Breast epithelium (tissue), 3 donors: ENCODE measurements at regions not wholly inside any gene's neighbourhood (a gene's known extent, or its start where the extent isn't known, plus 50 kb on each side); places are given as distances from the start of the nearest gene placed in this dataset.

Experiments
- POLR2A ChIP-seq: fragments of 450-650 bp; IDR thresholded peaks from one replicate; pipeline ENCODE4 v1.6.1; 2016; ENCODE audit warnings: antibody characterized with exemption, mild to moderate bottlenecking, moderate library complexity
- POLR2AphosphoS5 ChIP-seq, 3 donors: sonication (generic); formaldehyde crosslinking; IDR thresholded peaks; one replicate each; pipeline ENCODE4 v1.6.1; 2017; ENCODE audit warnings: antibody characterized with exemption in 3 of 3
- TF ChIP-seq, protein P1 (sequence below), 3 donors: fragments of 450-650 bp; IDR thresholded peaks; one replicate each; pipeline ENCODE4 v1.5.1; 2016 to 2017; ENCODE audit warnings: antibody characterized with exemption in 3 of 3, mild to moderate bottlenecking in 3 of 3, moderate library complexity in 3 of 3

DNA sequence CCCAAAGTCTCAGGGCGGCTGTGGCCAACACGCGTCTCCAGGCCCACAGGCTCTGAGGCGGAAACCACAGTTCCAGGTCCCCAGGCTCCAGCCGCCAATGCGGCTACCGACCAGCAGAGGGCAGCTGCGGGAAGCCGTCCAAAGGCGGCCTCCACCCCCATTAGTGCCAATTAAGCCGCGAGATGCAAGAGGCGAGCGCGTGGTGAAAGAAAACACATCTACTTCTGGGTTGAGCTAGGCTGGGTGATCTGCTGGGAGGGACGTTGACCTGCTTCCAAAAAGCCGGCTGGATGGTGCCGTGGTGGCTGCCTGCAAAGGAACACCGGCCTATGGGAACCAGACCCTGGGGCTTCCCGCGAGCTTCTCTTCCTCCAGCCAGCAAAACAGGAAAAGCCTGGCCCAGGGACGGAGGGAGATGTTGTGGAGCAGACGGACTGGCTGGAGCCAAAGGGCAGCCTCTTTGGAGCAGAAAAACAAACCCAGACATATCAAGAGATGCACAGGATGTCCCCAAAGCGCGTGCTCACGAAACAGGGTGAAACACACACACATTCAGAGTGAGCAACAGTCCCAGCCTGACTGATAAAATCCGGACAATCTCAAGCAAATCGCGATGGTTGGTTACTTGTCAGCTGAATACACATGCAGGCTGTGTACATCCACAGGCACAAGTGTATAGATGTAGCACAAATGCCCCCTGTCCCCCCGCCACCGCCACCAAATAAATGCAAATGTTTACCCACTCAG, 187.1 kb upstream of the BRINP1 start:
- TF ChIP-seq, protein P1, sequence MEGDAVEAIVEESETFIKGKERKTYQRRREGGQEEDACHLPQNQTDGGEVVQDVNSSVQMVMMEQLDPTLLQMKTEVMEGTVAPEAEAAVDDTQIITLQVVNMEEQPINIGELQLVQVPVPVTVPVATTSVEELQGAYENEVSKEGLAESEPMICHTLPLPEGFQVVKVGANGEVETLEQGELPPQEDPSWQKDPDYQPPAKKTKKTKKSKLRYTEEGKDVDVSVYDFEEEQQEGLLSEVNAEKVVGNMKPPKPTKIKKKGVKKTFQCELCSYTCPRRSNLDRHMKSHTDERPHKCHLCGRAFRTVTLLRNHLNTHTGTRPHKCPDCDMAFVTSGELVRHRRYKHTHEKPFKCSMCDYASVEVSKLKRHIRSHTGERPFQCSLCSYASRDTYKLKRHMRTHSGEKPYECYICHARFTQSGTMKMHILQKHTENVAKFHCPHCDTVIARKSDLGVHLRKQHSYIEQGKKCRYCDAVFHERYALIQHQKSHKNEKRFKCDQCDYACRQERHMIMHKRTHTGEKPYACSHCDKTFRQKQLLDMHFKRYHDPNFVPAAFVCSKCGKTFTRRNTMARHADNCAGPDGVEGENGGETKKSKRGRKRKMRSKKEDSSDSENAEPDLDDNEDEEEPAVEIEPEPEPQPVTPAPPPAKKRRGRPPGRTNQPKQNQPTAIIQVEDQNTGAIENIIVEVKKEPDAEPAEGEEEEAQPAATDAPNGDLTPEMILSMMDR (IDR thresholded peaks at IDR 0.05) = peak in 2 of 3 donors; percentile 84 to 93
- no peak for TF ChIP-seq POLR2A
- peak in 2 of 3 donors; percentile 25 to 26 for TF ChIP-seq POLR2AphosphoS5 (IDR thresholded peaks at IDR 0.05)
